A673 (cell line): ENCODE measurements at regions not wholly inside any gene's neighbourhood (a gene's known extent, or its start where the extent isn't known, plus 50 kb on each side); places are given as distances from the start of the nearest gene placed in this dataset.

ENCODE experiments used
- BruUV-seq: library from RNA; stranded (reverse); fragments of 400-500 nt; replicated peaks from 2 replicates; lab custom pipeline; 2021; lab: Mats Ljungman, UMichigan
- CTCF ChIA-PET: fragments of 300-600 bp; sonication (Branson Sonifier 250); formaldehyde crosslinking; loops from one replicate; lab custom pipeline; 2022; ENCODE audit warnings: antibody characterized with exemption; lab: Charles Lee
- POLR2A ChIA-PET: fragments of 300-600 bp; sonication (Branson Sonifier 250); formaldehyde crosslinking; loops from one replicate; lab custom pipeline; 2022; ENCODE audit warnings: antibody characterized with exemption; ENCODE audit not compliant: low non-redundant PET; lab: Charles Lee
- DNase-seq: peaks from one replicate; pipeline ENCODE4 v3.0.0-alpha.2; 2015; ENCODE audit warnings: low spot score
- H3K27ac ChIP-seq: fragments of 200-600 bp; sonication (generic); 2 replicates; pipeline ENCODE4 v1.5.1; 2016; ENCODE audit warnings: mixed run types, low read depth, mild to moderate bottlenecking, mixed read lengths, antibody characterized with exemption, low read length; ENCODE audit not compliant: poor library complexity, severe bottlenecking
- H3K27me3 ChIP-seq: fragments of 200-600 bp; sonication (generic); replicated peaks from 2 replicates; pipeline ENCODE4 v1.6.1; 2017; ENCODE audit warnings: mixed run types, low read depth, mild to moderate bottlenecking, mixed read lengths, antibody characterized with exemption, low read length; ENCODE audit not compliant: insufficient read depth, poor library complexity
- H3K36me3 ChIP-seq: fragments of 200-600 bp; sonication (generic); 2 replicates; pipeline ENCODE4 v1.6.1; 2016; ENCODE audit warnings: mixed run types, mild to moderate bottlenecking, mixed read lengths, antibody characterized with exemption, low read length; ENCODE audit not compliant: insufficient read depth, poor library complexity, severe bottlenecking
- H3K4me1 ChIP-seq: fragments of 200-600 bp; sonication (generic); 2 replicates; pipeline ENCODE4 v1.6.1; 2017; ENCODE audit warnings: mixed run types, mild to moderate bottlenecking, mixed read lengths, antibody characterized with exemption, low read length; ENCODE audit not compliant: insufficient read depth, poor library complexity, severe bottlenecking
- H3K4me3 ChIP-seq: fragments of 200-600 bp; sonication (generic); 2 replicates; pipeline ENCODE4 v1.5.1; 2016; ENCODE audit warnings: low read depth, mixed run types, mild to moderate bottlenecking, mixed read lengths, low read length; ENCODE audit not compliant: poor library complexity, severe bottlenecking
- H3K9me3 ChIP-seq: fragments of 200-600 bp; sonication (generic); 2 replicates; pipeline ENCODE4 v1.6.1; 2016; ENCODE audit warnings: mixed run types, low read depth, mild to moderate bottlenecking, mixed read lengths, antibody characterized with exemption, low read length; ENCODE audit not compliant: poor library complexity, severe bottlenecking
- EZH2 ChIP-seq: fragments of 200-600 bp; sonication (generic); IDR thresholded peaks from 2 replicates; pipeline ENCODE4 v1.6.1; 2017; ENCODE audit warnings: borderline replicate concordance, low read depth, mild to moderate bottlenecking, mixed read lengths, antibody characterized with exemption, low read length; ENCODE audit not compliant: poor library complexity, severe bottlenecking
- intact Hi-C: fragments of 100-400 bp; cut with micrococcal nuclease; formaldehyde crosslinking; loops from one replicate; pipeline ENCODE4 v1.10.0; 2022; ENCODE audit not compliant: unreplicated experiment
- TF ChIP-seq, protein P1 (sequence below): fragments of 300-800, 200-600 bp; sonication (generic); conservative IDR thresholded peaks from 2 replicates; pipeline ENCODE4 v1.5.1; 2017; ENCODE audit warnings: low read depth, mild to moderate bottlenecking, antibody characterized with exemption, low read length, moderate library complexity, mixed read lengths

DNA sequence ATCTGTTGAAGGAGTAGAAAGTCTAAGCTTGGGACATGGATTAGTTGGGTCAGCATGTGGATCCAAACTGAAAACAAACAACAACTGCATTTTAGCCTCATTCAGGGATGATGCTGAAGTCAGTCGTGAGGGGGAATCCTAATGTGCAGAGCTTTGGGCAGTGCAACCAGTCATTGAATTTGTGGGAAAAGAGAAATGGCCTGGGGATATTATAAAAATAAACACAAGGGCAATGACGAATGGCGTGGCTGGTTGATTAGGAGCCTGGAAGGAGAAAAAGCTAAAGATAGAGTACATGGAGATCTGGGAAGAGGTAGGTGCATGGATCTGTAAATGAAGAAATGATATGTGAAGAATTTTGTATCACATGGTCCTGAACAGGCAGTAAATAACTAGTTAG is 477.6 kb downstream of the TLE1 start:
- ChIA-PET POLR2A (no interaction called here), CTCF (no interaction called here)
- Histone ChIP-seq H3K9me3 (no peaks in the 10 kb centered on the region), H3K4me1 (no peaks in the 10 kb centered on the region), H3K27me3 (no peaks in the 10 kb centered on the region), H3K36me3 (no peaks in the 10 kb centered on the region), H3K4me3 (no peak overlapping the region), H3K27ac (no peak overlapping the region)
- no TSS peak for BruUV-seq
- intact Hi-C loops = no loop called here
- TF ChIP-seq EZH2 = no peak
- TF ChIP-seq, protein P1, sequence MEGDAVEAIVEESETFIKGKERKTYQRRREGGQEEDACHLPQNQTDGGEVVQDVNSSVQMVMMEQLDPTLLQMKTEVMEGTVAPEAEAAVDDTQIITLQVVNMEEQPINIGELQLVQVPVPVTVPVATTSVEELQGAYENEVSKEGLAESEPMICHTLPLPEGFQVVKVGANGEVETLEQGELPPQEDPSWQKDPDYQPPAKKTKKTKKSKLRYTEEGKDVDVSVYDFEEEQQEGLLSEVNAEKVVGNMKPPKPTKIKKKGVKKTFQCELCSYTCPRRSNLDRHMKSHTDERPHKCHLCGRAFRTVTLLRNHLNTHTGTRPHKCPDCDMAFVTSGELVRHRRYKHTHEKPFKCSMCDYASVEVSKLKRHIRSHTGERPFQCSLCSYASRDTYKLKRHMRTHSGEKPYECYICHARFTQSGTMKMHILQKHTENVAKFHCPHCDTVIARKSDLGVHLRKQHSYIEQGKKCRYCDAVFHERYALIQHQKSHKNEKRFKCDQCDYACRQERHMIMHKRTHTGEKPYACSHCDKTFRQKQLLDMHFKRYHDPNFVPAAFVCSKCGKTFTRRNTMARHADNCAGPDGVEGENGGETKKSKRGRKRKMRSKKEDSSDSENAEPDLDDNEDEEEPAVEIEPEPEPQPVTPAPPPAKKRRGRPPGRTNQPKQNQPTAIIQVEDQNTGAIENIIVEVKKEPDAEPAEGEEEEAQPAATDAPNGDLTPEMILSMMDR = no peak
- DNase-seq = no peak

DNA sequence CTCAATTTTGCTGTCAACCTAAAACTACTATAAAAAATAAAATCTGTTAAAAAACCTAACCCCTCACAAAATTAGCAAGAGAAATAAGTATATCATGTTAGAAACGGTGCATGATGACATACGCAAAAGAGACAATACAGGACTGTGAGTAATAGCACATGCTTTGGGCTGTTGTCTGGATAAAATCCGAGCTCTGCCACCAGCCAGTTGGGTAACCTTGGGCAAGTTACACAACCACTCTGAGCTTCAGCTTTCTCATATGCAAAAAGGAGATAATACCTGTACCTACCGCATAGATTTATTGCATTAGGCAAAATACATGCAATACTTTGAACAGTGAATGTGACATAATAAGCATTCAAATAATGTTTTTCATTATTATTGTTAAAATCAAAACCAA is 481.7 kb downstream of the TLE1 start:
- no TSS peak for BruUV-seq
- no peaks in the 10 kb centered on the region for H3K9me3 ChIP-seq
- H3K27me3 ChIP-seq = no peaks in the 10 kb centered on the region
- no peak for TF ChIP-seq EZH2
- TF ChIP-seq, protein P1 = no peak
- no peak overlapping the region for H3K27ac ChIP-seq
- H3K4me1 ChIP-seq = no peaks in the 10 kb centered on the region
- intact Hi-C loops = no loop called here
- no peak for DNase-seq
- H3K4me3 ChIP-seq = no peak overlapping the region
- CTCF ChIA-PET = no interaction called here
- POLR2A ChIA-PET = no interaction called here
- no peaks in the 10 kb centered on the region for H3K36me3 ChIP-seq

DNA sequence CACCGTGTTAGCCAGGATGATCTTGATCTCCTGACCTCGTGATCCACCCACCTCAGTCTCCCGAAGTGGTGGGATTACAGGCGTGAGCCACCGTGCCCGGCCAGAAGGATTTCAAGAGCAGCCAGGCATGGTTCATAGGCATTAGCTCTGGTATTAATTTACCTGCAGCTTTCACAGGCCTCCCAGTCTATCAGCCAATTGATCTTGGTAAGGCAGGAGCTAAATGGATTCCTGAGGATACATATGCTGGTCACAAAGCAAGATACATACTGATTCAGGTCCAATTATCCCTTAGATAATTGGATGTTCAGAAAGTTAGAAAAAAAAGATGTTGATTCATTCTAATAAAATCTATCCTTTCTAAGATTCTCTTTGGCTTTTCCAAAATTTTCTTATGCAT is 487.1 kb downstream of the TLE1 start:
- Histone ChIP-seq H3K4me3 (no peak overlapping the region), H3K36me3 (no peaks in the 10 kb centered on the region), H3K27me3 (no peaks in the 10 kb centered on the region), H3K9me3 (peaks cover 5% of the 10 kb centered on the region), H3K27ac (no peak overlapping the region), H3K4me1 (no peaks in the 10 kb centered on the region)
- ChIA-PET POLR2A (no interaction called here), CTCF (no interaction called here)
- intact Hi-C loops = no loop called here
- BruUV-seq = no TSS peak
- DNase-seq = no peak
- TF ChIP-seq, protein P1 = no peak
